ENCODE measurements at regions not wholly inside any gene's neighbourhood (a gene's known extent, or its start where the extent isn't known, plus 50 kb on each side); places are given as distances from the start of the nearest gene placed in this dataset.

GRCh38 chr18:40957533-40958070 lies 997.4 kb upstream of the PIK3C3 start:
- intact Hi-C loops (cut with DNase I; ENCODE audit: low total_unique reads), result no loop called here
- H3K27me3 ChIP-seq (replicated peaks in 1 of 7), result no peaks in the 10 kb centered on the region
- WGBS, 5 donors, result 72 to 78% (median 75%) methylated on average over 2 of the region's 2 CpGs
- DNase-seq, result no peak
- TF ChIP-seq POLR2A (IDR thresholded peaks at IDR 0.05), result no peak
- no peak for TF ChIP-seq POLR2AphosphoS5 (IDR thresholded peaks at IDR 0.05)
- TF ChIP-seq CTCF (IDR thresholded peaks at IDR 0.05 in 8 of 11, conservative IDR thresholded peaks at IDR 0.05 in 3 of 11), result no peak
- H3K4me3 ChIP-seq, result no peak overlapping the region
- H3K4me1 ChIP-seq, result no peaks in the 10 kb centered on the region
- no peak overlapping the region for H3K27ac ChIP-seq
- H3K36me3 ChIP-seq, result no peaks in the 10 kb centered on the region
- H3K9me3 ChIP-seq, result peaks cover 0 to 18% (median 0%) of the 10 kb centered on the region in 8 donors

GRCh38 chr18:40956213-40956612 lies 998.8 kb upstream of the PIK3C3 start:
- Histone ChIP-seq H3K4me3 (no peak overlapping the region), H3K4me1 (no peaks in the 10 kb centered on the region), H3K36me3 (no peaks in the 10 kb centered on the region), H3K27ac (no peak overlapping the region), H3K27me3 (replicated peaks in 1 of 7) (no peaks in the 10 kb centered on the region), H3K9me3 (peaks cover 0 to 18% (median 0%) of the 10 kb centered on the region in 8 donors)
- WGBS, 5 donors, result 61 to 81% (median 70%) methylated on average over 1 of the region's 1 CpG
- TF ChIP-seq CTCF (IDR thresholded peaks at IDR 0.05 in 8 of 11, conservative IDR thresholded peaks at IDR 0.05 in 3 of 11) (no peak), POLR2AphosphoS5 (IDR thresholded peaks at IDR 0.05) (no peak)
- no peak for DNase-seq
- intact Hi-C loops (cut with DNase I; ENCODE audit: low total_unique reads), result no loop called here

GRCh38 chr18:40955351-40955750 lies 999.7 kb upstream of the PIK3C3 start:
- TF ChIP-seq POLR2A (IDR thresholded peaks at IDR 0.05), result no peak
- TF ChIP-seq POLR2AphosphoS5 (IDR thresholded peaks at IDR 0.05), result no peak
- TF ChIP-seq CTCF (IDR thresholded peaks at IDR 0.05 in 8 of 11, conservative IDR thresholded peaks at IDR 0.05 in 3 of 11), result no peak
- 45 to 71% (median 67%) methylated on average over 2 of the region's 2 CpGs for WGBS, 5 donors
- H3K36me3 ChIP-seq, result no peaks in the 10 kb centered on the region
- H3K9me3 ChIP-seq, result peaks cover 0 to 18% (median 0%) of the 10 kb centered on the region in 8 donors
- no peak overlapping the region for H3K27ac ChIP-seq
- no peaks in the 10 kb centered on the region for H3K4me1 ChIP-seq
- H3K4me3 ChIP-seq, result no peak overlapping the region
- no peak for DNase-seq
- intact Hi-C loops (cut with DNase I; ENCODE audit: low total_unique reads), result no loop called here
- no peaks in the 10 kb centered on the region for H3K27me3 ChIP-seq (replicated peaks in 1 of 7)

GRCh38 chr18:40949114-40949950 lies 1005.7 kb upstream of the PIK3C3 start:
- peak; percentile 51 for DNase-seq
- WGBS, 5 donors, result 82 to 91% (median 88%) methylated on average over 10 of the region's 10 CpGs
- TF ChIP-seq POLR2A (IDR thresholded peaks at IDR 0.05) (no peak), POLR2AphosphoS5 (IDR thresholded peaks at IDR 0.05) (no peak), CTCF (IDR thresholded peaks at IDR 0.05 in 8 of 11, conservative IDR thresholded peaks at IDR 0.05 in 3 of 11) (no peak)

More at GRCh38 chr18:40949114-40949950, 1005.7 kb upstream of the PIK3C3 start:
- intact Hi-C loops (cut with DNase I; ENCODE audit: low total_unique reads), result no loop called here
- H3K4me3 ChIP-seq, result no peak overlapping the region
- peaks cover 0 to 14% (median 0%) of the 10 kb centered on the region in 8 donors for H3K9me3 ChIP-seq
- H3K4me1 ChIP-seq, result no peaks in the 10 kb centered on the region
- no peaks in the 10 kb centered on the region for H3K27me3 ChIP-seq (replicated peaks in 1 of 7)
- no peak overlapping the region for H3K27ac ChIP-seq
- H3K36me3 ChIP-seq, result no peaks in the 10 kb centered on the region
